ENCODE measurements at regions not wholly inside any gene's neighbourhood (a gene's known extent, or its start where the extent isn't known, plus 50 kb on each side); places are given as distances from the start of the nearest gene placed in this dataset.

DNA sequence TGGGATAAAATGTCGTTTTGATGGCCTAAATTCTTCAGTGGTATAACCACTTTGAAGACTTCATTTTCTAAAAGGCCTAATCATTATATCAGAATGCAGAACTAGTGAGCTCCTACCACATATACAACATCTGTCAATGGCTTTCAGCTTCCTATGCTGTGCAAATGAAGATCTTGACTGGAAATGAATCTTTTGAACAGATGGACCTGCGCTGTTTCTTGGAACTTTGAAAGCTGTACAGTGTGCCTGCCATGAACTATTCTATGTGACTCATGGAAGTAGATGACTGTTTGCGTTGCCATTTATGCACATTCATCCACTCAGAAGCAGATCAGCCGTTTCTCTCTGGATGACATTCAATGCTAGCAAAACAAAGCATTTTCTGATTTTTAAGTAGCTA lies 542.2 kb upstream of the USP15 start:
- no peaks in the 10 kb centered on the region for H3K9me1 ChIP-seq (ENCODE audit: control insufficient read depth, extremely low read depth, insufficient read depth, low read length)
- no peaks in the 10 kb centered on the region for H4K20me1 ChIP-seq (ENCODE audit: control insufficient read depth, extremely low read depth, insufficient read depth, low read length)
- H3K9me3 ChIP-seq (ENCODE audit: control insufficient read depth, low read depth, low read length) = no peaks in the 10 kb centered on the region
- FAIRE-seq (no peak), DNase-seq (ENCODE audit: low read depth, low spot score) (no peak)
- no peaks in the 10 kb centered on the region for H3K79me2 ChIP-seq (ENCODE audit: control insufficient read depth, insufficient read depth, low read length)
- H3K4me3 ChIP-seq (ENCODE audit: control insufficient read depth in 2 of 3, extremely low read depth in 1 of 3, insufficient read depth in 2 of 3, low read depth in 1 of 3, low read length in 3 of 3) = no peak overlapping the region
- H2AFZ ChIP-seq (ENCODE audit: control insufficient read depth, low read length) = no peak overlapping the region
- H3K36me3 ChIP-seq (ENCODE audit: control insufficient read depth in 2 of 2, extremely low read depth in 1 of 2, insufficient read depth in 2 of 2, low read length in 2 of 2) = no peaks in the 10 kb centered on the region
- TF ChIP-seq EZH2 (IDR thresholded peaks at IDR 0.05; ENCODE audit: low read length) (no peak), CTCF (optimal IDR thresholded peaks at IDR 0.05 in 1 of 3, IDR thresholded peaks at IDR 0.05 in 1 of 3, conservative IDR thresholded peaks at IDR 0.05 in 1 of 3; ENCODE audit: extremely low read depth in 1 of 3, insufficient read depth in 2 of 3, low read length in 3 of 3) (no peak)
- no peaks in the 10 kb centered on the region for H3K4me1 ChIP-seq (ENCODE audit: control insufficient read depth, extremely low read depth, insufficient read depth, low read length)
- no peak overlapping the region for H3K4me2 ChIP-seq (ENCODE audit: control insufficient read depth, extremely low read depth, insufficient read depth, low read depth, low read length)
- dilution Hi-C loops (cut with MboI; ENCODE audit: extremely low pct_ligation_motif_present, low sequenced_read_pairs) = no loop called here
- H3K9ac ChIP-seq (ENCODE audit: control insufficient read depth, extremely low read depth, insufficient read depth, low read length) = no peak overlapping the region
- H3K27me3 ChIP-seq (ENCODE audit: control insufficient read depth, extremely low read depth, insufficient read depth, low read length) = no peaks in the 10 kb centered on the region
- H3K27ac ChIP-seq (ENCODE audit: control insufficient read depth, insufficient read depth, low read length) = no peak overlapping the region

DNA sequence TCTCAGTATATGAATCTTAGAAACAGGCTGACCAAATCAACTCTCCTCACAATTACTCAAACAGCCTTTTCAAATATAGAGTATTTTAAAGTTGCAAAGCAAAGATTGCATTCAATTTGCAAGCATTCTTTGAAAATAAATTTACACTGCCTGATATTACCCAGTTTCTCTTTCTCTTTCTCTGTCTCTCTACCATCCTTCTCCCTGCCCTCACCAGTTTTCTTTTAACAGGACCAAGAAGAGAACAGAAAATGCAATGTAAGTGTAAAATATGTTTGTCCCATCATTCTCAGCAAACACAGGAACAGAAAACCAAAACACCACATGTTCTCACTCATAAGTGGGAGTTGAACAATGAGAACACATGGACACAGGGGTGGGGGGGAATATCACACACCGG lies 520.3 kb upstream of the USP15 start:
- H3K79me2 ChIP-seq (ENCODE audit: control insufficient read depth, insufficient read depth, low read length) = no peaks in the 10 kb centered on the region
- no peaks in the 10 kb centered on the region for H3K27me3 ChIP-seq (ENCODE audit: control insufficient read depth, extremely low read depth, insufficient read depth, low read length)
- no peaks in the 10 kb centered on the region for H3K36me3 ChIP-seq (ENCODE audit: control insufficient read depth in 2 of 2, extremely low read depth in 1 of 2, insufficient read depth in 2 of 2, low read length in 2 of 2)
- no peaks in the 10 kb centered on the region for H4K20me1 ChIP-seq (ENCODE audit: control insufficient read depth, extremely low read depth, insufficient read depth, low read length)
- H3K9me3 ChIP-seq (ENCODE audit: control insufficient read depth, low read depth, low read length) = no peaks in the 10 kb centered on the region
- TF ChIP-seq EZH2 (IDR thresholded peaks at IDR 0.05; ENCODE audit: low read length) (no peak), CTCF (optimal IDR thresholded peaks at IDR 0.05 in 1 of 3, IDR thresholded peaks at IDR 0.05 in 1 of 3, conservative IDR thresholded peaks at IDR 0.05 in 1 of 3; ENCODE audit: extremely low read depth in 1 of 3, insufficient read depth in 2 of 3, low read length in 3 of 3) (no peak)
- H3K9ac ChIP-seq (ENCODE audit: control insufficient read depth, extremely low read depth, insufficient read depth, low read length) = no peak overlapping the region
- dilution Hi-C loops (cut with MboI; ENCODE audit: extremely low pct_ligation_motif_present, low sequenced_read_pairs) = no loop called here
- H3K4me1 ChIP-seq (ENCODE audit: control insufficient read depth, extremely low read depth, insufficient read depth, low read length) = no peaks in the 10 kb centered on the region
- H3K9me1 ChIP-seq (ENCODE audit: control insufficient read depth, extremely low read depth, insufficient read depth, low read length) = no peaks in the 10 kb centered on the region
- H2AFZ ChIP-seq (ENCODE audit: control insufficient read depth, low read length) = no peak overlapping the region
- FAIRE-seq = no peak
- no peak overlapping the region for H3K27ac ChIP-seq (ENCODE audit: control insufficient read depth, insufficient read depth, low read length)
- DNase-seq (ENCODE audit: low read depth, low spot score) = no peak
- no peak overlapping the region for H3K4me2 ChIP-seq (ENCODE audit: control insufficient read depth, extremely low read depth, insufficient read depth, low read depth, low read length)
- H3K4me3 ChIP-seq (ENCODE audit: control insufficient read depth in 2 of 3, extremely low read depth in 1 of 3, insufficient read depth in 2 of 3, low read depth in 1 of 3, low read length in 3 of 3) = no peak overlapping the region
